ENCODE measurements at regions not wholly inside any gene's neighbourhood (a gene's known extent, or its start where the extent isn't known, plus 50 kb on each side); places are given as distances from the start of the nearest gene placed in this dataset.

DNA sequence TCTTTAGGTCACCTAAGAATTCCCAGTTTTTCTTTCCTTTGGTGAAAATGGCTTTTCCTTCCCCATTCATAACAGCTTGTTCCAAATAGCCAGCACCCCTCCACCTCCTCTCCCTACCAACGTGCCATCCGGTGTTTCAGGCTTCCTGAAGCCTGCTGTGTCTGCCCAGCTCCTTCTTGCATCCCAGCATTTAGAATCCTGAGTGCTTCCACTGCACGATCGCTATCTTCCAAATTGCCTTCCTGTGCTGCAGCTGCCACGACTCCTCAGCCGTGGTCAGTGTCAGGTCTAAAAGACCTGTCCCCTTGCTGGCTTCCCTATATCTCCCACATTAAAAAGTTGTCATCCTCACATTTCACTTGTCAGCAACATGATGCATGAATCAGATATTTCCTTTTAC lies 550.3 kb upstream of the JARID2 start:
- Mint-ChIP-seq H3K36me3 (peaks cover 13% of the 10 kb centered on the region), H3K4me1 (peaks cover 14% of the 10 kb centered on the region), H3K27ac (no peak overlapping the region), H3K27me3 (ENCODE audit: low read depth) (no peaks in the 10 kb centered on the region), H3K9me3 (peaks cover 13% of the 10 kb centered on the region), H3K4me3 (no peak overlapping the region)
- POLR2A ChIA-PET, result no interaction called here
- CTCF ChIA-PET, result no interaction called here
- no peak for TF ChIP-seq ZNF138 (CRISPR knock-in tag; conservative IDR thresholded peaks at IDR 0.05)
- no peak for TF ChIP-seq ZBTB43 (CRISPR knock-in tag; IDR thresholded peaks at IDR 0.05)
- no peak for TF ChIP-seq NR1H2 (CRISPR knock-in tag; IDR thresholded peaks at IDR 0.05)
- TF ChIP-seq PREB (CRISPR knock-in tag; IDR thresholded peaks at IDR 0.05; ENCODE audit: borderline replicate concordance), result no peak
- TF ChIP-seq FOXP4 (CRISPR knock-in tag; IDR thresholded peaks at IDR 0.05), result no peak
- TF ChIP-seq PRRX2 (CRISPR knock-in tag; IDR thresholded peaks at IDR 0.05), result no peak
- TF ChIP-seq TCF7 (CRISPR knock-in tag; IDR thresholded peaks at IDR 0.05; ENCODE audit: low read depth), result no peak
- TF ChIP-seq, protein P1, sequence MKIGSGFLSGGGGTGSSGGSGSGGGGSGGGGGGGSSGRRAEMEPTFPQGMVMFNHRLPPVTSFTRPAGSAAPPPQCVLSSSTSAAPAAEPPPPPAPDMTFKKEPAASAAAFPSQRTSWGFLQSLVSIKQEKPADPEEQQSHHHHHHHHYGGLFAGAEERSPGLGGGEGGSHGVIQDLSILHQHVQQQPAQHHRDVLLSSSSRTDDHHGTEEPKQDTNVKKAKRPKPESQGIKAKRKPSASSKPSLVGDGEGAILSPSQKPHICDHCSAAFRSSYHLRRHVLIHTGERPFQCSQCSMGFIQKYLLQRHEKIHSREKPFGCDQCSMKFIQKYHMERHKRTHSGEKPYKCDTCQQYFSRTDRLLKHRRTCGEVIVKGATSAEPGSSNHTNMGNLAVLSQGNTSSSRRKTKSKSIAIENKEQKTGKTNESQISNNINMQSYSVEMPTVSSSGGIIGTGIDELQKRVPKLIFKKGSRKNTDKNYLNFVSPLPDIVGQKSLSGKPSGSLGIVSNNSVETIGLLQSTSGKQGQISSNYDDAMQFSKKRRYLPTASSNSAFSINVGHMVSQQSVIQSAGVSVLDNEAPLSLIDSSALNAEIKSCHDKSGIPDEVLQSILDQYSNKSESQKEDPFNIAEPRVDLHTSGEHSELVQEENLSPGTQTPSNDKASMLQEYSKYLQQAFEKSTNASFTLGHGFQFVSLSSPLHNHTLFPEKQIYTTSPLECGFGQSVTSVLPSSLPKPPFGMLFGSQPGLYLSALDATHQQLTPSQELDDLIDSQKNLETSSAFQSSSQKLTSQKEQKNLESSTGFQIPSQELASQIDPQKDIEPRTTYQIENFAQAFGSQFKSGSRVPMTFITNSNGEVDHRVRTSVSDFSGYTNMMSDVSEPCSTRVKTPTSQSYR (CRISPR knock-in tag; IDR thresholded peaks at IDR 0.05), result no peak
- TF ChIP-seq, protein P2, sequence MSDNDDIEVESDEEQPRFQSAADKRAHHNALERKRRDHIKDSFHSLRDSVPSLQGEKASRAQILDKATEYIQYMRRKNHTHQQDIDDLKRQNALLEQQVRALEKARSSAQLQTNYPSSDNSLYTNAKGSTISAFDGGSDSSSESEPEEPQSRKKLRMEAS (CRISPR knock-in tag; IDR thresholded peaks at IDR 0.05), result no peak
- TF ChIP-seq, protein P3, sequence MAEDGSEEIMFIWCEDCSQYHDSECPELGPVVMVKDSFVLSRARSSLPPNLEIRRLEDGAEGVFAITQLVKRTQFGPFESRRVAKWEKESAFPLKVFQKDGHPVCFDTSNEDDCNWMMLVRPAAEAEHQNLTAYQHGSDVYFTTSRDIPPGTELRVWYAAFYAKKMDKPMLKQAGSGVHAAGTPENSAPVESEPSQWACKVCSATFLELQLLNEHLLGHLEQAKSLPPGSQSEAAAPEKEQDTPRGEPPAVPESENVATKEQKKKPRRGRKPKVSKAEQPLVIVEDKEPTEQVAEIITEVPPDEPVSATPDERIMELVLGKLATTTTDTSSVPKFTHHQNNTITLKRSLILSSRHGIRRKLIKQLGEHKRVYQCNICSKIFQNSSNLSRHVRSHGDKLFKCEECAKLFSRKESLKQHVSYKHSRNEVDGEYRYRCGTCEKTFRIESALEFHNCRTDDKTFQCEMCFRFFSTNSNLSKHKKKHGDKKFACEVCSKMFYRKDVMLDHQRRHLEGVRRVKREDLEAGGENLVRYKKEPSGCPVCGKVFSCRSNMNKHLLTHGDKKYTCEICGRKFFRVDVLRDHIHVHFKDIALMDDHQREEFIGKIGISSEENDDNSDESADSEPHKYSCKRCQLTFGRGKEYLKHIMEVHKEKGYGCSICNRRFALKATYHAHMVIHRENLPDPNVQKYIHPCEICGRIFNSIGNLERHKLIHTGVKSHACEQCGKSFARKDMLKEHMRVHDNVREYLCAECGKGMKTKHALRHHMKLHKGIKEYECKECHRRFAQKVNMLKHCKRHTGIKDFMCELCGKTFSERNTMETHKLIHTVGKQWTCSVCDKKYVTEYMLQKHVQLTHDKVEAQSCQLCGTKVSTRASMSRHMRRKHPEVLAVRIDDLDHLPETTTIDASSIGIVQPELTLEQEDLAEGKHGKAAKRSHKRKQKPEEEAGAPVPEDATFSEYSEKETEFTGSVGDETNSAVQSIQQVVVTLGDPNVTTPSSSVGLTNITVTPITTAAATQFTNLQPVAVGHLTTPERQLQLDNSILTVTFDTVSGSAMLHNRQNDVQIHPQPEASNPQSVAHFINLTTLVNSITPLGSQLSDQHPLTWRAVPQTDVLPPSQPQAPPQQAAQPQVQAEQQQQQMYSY (CRISPR knock-in tag; IDR thresholded peaks at IDR 0.05), result no peak
- no peak for TF ChIP-seq MXD4 (CRISPR knock-in tag; IDR thresholded peaks at IDR 0.05; ENCODE audit: borderline replicate concordance)
- no peak for TF ChIP-seq HMGXB4 (CRISPR knock-in tag; IDR thresholded peaks at IDR 0.05)
- no peak for TF ChIP-seq CREM (CRISPR knock-in tag; IDR thresholded peaks at IDR 0.05)
- TF ChIP-seq CREB1 (CRISPR knock-in tag; IDR thresholded peaks at IDR 0.05), result no peak
- TF ChIP-seq, protein P4, sequence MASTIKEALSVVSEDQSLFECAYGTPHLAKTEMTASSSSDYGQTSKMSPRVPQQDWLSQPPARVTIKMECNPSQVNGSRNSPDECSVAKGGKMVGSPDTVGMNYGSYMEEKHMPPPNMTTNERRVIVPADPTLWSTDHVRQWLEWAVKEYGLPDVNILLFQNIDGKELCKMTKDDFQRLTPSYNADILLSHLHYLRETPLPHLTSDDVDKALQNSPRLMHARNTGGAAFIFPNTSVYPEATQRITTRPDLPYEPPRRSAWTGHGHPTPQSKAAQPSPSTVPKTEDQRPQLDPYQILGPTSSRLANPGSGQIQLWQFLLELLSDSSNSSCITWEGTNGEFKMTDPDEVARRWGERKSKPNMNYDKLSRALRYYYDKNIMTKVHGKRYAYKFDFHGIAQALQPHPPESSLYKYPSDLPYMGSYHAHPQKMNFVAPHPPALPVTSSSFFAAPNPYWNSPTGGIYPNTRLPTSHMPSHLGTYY (CRISPR knock-in tag; IDR thresholded peaks at IDR 0.05), result no peak
- no peak for TF ChIP-seq ATF3 (CRISPR knock-in tag; conservative IDR thresholded peaks at IDR 0.05)
- TF ChIP-seq MYBL2 (CRISPR knock-in tag; IDR thresholded peaks at IDR 0.05), result no peak
- TF ChIP-seq SP1 (CRISPR knock-in tag; conservative IDR thresholded peaks at IDR 0.05), result no peak
- ATAC-seq, result no peak
- no peak for DNase-seq (ENCODE audit: low spot score)
